Glutamatergic neuron (in vitro differentiated cells): ENCODE measurements at regions not wholly inside any gene's neighbourhood (a gene's known extent, or its start where the extent isn't known, plus 50 kb on each side); places are given as distances from the start of the nearest gene placed in this dataset.
A peak's percentile ranks its signal among the peaks of the same experiment; 100 is the strongest.
"Not testable (repeated sequence)": the region's sequence is repeated elsewhere in the genome, so short reads cannot be mapped to it uniquely, and the experiment has no call there.

Experiments used
- DNase-seq: peaks from one replicate; pipeline ENCODE4 v3.0.0; 2022
- H3K27ac Mint-ChIP-seq: one replicate; pipeline ENCODE4 v1.8.0; 2020; ENCODE audit warnings: mild to moderate bottlenecking, mixed read lengths, inconsistent platforms; ENCODE audit not compliant: unreplicated experiment
- H3K27me3 Mint-ChIP-seq: one replicate; pipeline ENCODE4 v1.8.0; 2020; ENCODE audit warnings: mild to moderate bottlenecking, moderate library complexity, mixed read lengths, inconsistent platforms; ENCODE audit not compliant: unreplicated experiment
- H3K36me3 Mint-ChIP-seq: one replicate; pipeline ENCODE4 v1.8.0; 2020; ENCODE audit warnings: mild to moderate bottlenecking, mixed read lengths, inconsistent platforms; ENCODE audit not compliant: unreplicated experiment
- H3K4me1 Mint-ChIP-seq: one replicate; pipeline ENCODE4 v1.8.0; 2020; ENCODE audit warnings: mild to moderate bottlenecking, low read depth, mixed read lengths, inconsistent platforms; ENCODE audit not compliant: unreplicated experiment
- H3K4me3 Mint-ChIP-seq: one replicate; pipeline ENCODE4 v1.8.0; 2020; ENCODE audit warnings: mild to moderate bottlenecking, mixed read lengths, inconsistent platforms; ENCODE audit not compliant: unreplicated experiment
- H3K9me3 Mint-ChIP-seq: one replicate; pipeline ENCODE4 v1.8.0; 2020; ENCODE audit warnings: mild to moderate bottlenecking, moderate library complexity, mixed read lengths, inconsistent platforms; ENCODE audit not compliant: unreplicated experiment
- CTCF ChIP-seq: fragments of 200-600 bp; sonication (generic); IDR thresholded peaks from one replicate; pipeline ENCODE4 v1.5.0; 2021; ENCODE audit not compliant: partially characterized antibody, unreplicated experiment

- Mint-ChIP-seq H3K9me3 (peaks cover 3% of the 10 kb centered on the region), H3K27me3 (peaks cover 3% of the 10 kb centered on the region), H3K27ac (no peak overlapping the region), H3K4me1 (no peaks in the 10 kb centered on the region), H3K4me3 (no peak overlapping the region), H3K36me3 (no peaks in the 10 kb centered on the region)
- no peak for DNase-seq
- peak; percentile 45 for TF ChIP-seq CTCF
These were observed 169.8 kb upstream of the TENM4 start for GRCh38 chr11:79610678-79611077.

- peaks cover 3% of the 10 kb centered on the region for H3K27me3 Mint-ChIP-seq
- DNase-seq: no peak
- H3K36me3 Mint-ChIP-seq: no peaks in the 10 kb centered on the region
- TF ChIP-seq CTCF: no peak
- no peaks in the 10 kb centered on the region for H3K4me1 Mint-ChIP-seq
- H3K4me3 Mint-ChIP-seq: no peak overlapping the region
- no peak overlapping the region for H3K27ac Mint-ChIP-seq
- H3K9me3 Mint-ChIP-seq: peaks cover 3% of the 10 kb centered on the region
These were observed 169.3 kb upstream of the TENM4 start for GRCh38 chr11:79610139-79610538.

- no peaks in the 10 kb centered on the region for H3K36me3 Mint-ChIP-seq
- H3K27ac Mint-ChIP-seq: no peak overlapping the region
- TF ChIP-seq CTCF: no peak
- H3K9me3 Mint-ChIP-seq: peaks cover 3% of the 10 kb centered on the region
- no peak overlapping the region for H3K4me3 Mint-ChIP-seq
- peaks cover 2% of the 10 kb centered on the region for H3K27me3 Mint-ChIP-seq
- no peak for DNase-seq
- H3K4me1 Mint-ChIP-seq: no peaks in the 10 kb centered on the region
These were observed 168.7 kb upstream of the TENM4 start for GRCh38 chr11:79609511-79609910.

- not testable (repeated sequence) for H3K4me3 Mint-ChIP-seq, DNase-seq, H3K27me3 Mint-ChIP-seq, H3K4me1 Mint-ChIP-seq, H3K36me3 Mint-ChIP-seq, H3K9me3 Mint-ChIP-seq, H3K27ac Mint-ChIP-seq
These were observed 165.6 kb upstream of the TENM4 start for GRCh38 chr11:79606461-79606860.

DNA sequence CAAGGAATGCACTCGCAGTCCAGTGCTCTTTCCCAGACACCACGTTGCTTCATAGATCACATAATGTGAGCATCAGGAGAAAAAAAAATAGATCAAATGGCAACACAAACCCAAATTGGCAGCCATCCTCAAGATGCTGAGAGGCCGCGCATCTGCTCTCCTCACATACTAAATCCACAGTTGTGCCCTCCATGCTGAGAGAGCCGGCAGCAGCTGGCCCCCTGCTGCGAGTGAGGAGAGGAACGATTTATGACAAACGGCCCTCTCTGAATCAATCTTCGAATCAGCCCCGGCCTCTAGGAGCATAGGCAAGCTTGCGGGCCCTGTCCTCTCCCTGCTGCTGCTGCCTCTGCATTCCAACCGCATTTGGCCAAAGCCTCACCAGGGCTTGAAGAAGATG, 159.9 kb upstream of the TENM4 start:
- DNase-seq: peak; percentile 34
- no peak overlapping the region for H3K27ac Mint-ChIP-seq

More for the DNA sequence above, 159.9 kb upstream of the TENM4 start:
- Mint-ChIP-seq H3K9me3 (peaks cover 4% of the 10 kb centered on the region), H3K27me3 (peaks cover 5% of the 10 kb centered on the region), H3K4me3 (no peak overlapping the region), H3K4me1 (peaks cover 7% of the 10 kb centered on the region), H3K36me3 (no peaks in the 10 kb centered on the region)
- no peak for TF ChIP-seq CTCF
